ENCODE measurements at regions not wholly inside any gene's neighbourhood (a gene's known extent, or its start where the extent isn't known, plus 50 kb on each side); places are given as distances from the start of the nearest gene placed in this dataset.

- TF ChIP-seq POLR2AphosphoS5 (IDR thresholded peaks at IDR 0.05; ENCODE audit: low read depth, low read length): no peak
- TF ChIP-seq POLR2A (IDR thresholded peaks at IDR 0.05; ENCODE audit: low read depth, low read length): no peak
- no peak for TF ChIP-seq TAF1 (IDR thresholded peaks at IDR 0.05; ENCODE audit: low read depth, low read length)
- TF ChIP-seq SPI1 (IDR thresholded peaks at IDR 0.05; ENCODE audit: low read depth, low read length): no peak
- no peak for TF ChIP-seq PAX5 (IDR thresholded peaks at IDR 0.05; ENCODE audit: insufficient read depth, low read length, severe bottlenecking)
Measured at GRCh38 chr1:232263452-232263851, 366.5 kb downstream of the SIPA1L2 start.
